ENCODE measurements at regions not wholly inside any gene's neighbourhood (a gene's known extent, or its start where the extent isn't known, plus 50 kb on each side); places are given as distances from the start of the nearest gene placed in this dataset.

- TF ChIP-seq ZFP30 (CRISPR knock-in tag; IDR thresholded peaks at IDR 0.05) (no peak), POU6F1 (CRISPR knock-in tag; IDR thresholded peaks at IDR 0.05; ENCODE audit: borderline replicate concordance, low read depth) (no peak), TCF4 (CRISPR knock-in tag; IDR thresholded peaks at IDR 0.05; ENCODE audit: borderline replicate concordance) (no peak), TOX (CRISPR knock-in tag; IDR thresholded peaks at IDR 0.05; ENCODE audit: borderline replicate concordance) (no peak), SNAI2 (CRISPR knock-in tag; IDR thresholded peaks at IDR 0.05) (no peak), RARB (CRISPR knock-in tag; IDR thresholded peaks at IDR 0.05) (no peak), CREB5 (CRISPR knock-in tag; IDR thresholded peaks at IDR 0.05; ENCODE audit: low read depth) (no peak), PPARA (CRISPR knock-in tag; IDR thresholded peaks at IDR 0.05; ENCODE audit: borderline replicate concordance) (no peak), ZNF565 (CRISPR knock-in tag; conservative IDR thresholded peaks at IDR 0.05; ENCODE audit: low read depth) (no peak), BACH2 (CRISPR knock-in tag; IDR thresholded peaks at IDR 0.05; ENCODE audit: borderline replicate concordance) (no peak), GLIS3 (CRISPR knock-in tag; IDR thresholded peaks at IDR 0.05) (no peak), ESRRG (CRISPR knock-in tag; IDR thresholded peaks at IDR 0.05) (no peak)
- TF ChIP-seq, protein P1, sequence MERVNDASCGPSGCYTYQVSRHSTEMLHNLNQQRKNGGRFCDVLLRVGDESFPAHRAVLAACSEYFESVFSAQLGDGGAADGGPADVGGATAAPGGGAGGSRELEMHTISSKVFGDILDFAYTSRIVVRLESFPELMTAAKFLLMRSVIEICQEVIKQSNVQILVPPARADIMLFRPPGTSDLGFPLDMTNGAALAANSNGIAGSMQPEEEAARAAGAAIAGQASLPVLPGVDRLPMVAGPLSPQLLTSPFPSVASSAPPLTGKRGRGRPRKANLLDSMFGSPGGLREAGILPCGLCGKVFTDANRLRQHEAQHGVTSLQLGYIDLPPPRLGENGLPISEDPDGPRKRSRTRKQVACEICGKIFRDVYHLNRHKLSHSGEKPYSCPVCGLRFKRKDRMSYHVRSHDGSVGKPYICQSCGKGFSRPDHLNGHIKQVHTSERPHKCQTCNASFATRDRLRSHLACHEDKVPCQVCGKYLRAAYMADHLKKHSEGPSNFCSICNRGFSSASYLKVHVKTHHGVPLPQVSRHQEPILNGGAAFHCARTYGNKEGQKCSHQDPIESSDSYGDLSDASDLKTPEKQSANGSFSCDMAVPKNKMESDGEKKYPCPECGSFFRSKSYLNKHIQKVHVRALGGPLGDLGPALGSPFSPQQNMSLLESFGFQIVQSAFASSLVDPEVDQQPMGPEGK (CRISPR knock-in tag; IDR thresholded peaks at IDR 0.05; ENCODE audit: borderline replicate concordance) = no peak
- TF ChIP-seq, protein P2, sequence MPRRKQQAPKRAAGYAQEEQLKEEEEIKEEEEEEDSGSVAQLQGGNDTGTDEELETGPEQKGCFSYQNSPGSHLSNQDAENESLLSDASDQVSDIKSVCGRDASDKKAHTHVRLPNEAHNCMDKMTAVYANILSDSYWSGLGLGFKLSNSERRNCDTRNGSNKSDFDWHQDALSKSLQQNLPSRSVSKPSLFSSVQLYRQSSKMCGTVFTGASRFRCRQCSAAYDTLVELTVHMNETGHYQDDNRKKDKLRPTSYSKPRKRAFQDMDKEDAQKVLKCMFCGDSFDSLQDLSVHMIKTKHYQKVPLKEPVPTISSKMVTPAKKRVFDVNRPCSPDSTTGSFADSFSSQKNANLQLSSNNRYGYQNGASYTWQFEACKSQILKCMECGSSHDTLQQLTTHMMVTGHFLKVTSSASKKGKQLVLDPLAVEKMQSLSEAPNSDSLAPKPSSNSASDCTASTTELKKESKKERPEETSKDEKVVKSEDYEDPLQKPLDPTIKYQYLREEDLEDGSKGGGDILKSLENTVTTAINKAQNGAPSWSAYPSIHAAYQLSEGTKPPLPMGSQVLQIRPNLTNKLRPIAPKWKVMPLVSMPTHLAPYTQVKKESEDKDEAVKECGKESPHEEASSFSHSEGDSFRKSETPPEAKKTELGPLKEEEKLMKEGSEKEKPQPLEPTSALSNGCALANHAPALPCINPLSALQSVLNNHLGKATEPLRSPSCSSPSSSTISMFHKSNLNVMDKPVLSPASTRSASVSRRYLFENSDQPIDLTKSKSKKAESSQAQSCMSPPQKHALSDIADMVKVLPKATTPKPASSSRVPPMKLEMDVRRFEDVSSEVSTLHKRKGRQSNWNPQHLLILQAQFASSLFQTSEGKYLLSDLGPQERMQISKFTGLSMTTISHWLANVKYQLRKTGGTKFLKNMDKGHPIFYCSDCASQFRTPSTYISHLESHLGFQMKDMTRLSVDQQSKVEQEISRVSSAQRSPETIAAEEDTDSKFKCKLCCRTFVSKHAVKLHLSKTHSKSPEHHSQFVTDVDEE (CRISPR knock-in tag; IDR thresholded peaks at IDR 0.05) = no peak
These were observed 159.2 kb downstream of the DDX1 start for GRCh38 chr2:15750822-15751329.
